Activated T-helper 1 cell treated with anti-CD3 and anti-CD28 coated beads, Interleukin-12 subunit alpha, Interleukin-12 subunit beta, Interleukin-2, Interleukin-4 antibody, amounts not matched to agents 30 ng/mL and 10 ng/mL and 1 ng/mL, durations not matched to agents 14 hours and 24 hours and 36 hours (primary cell): ENCODE measurements at regions not wholly inside any gene's neighbourhood (a gene's known extent, or its start where the extent isn't known, plus 50 kb on each side); places are given as distances from the start of the nearest gene placed in this dataset.

Experiments used
- DNase-seq: peaks from one replicate; pipeline ENCODE4 v3.0.0; 2021; ENCODE audit warnings: low spot score
- H3K27ac Mint-ChIP-seq: one replicate; pipeline ENCODE4 v1.8.0; 2021; ENCODE audit warnings: mild to moderate bottlenecking, mixed read lengths
- H3K27me3 Mint-ChIP-seq: one replicate; pipeline ENCODE4 v1.8.0; 2022; ENCODE audit warnings: mild to moderate bottlenecking, moderate library complexity, mixed read lengths; ENCODE audit not compliant: insufficient read depth
- H3K36me3 Mint-ChIP-seq: one replicate; pipeline ENCODE4 v1.8.0; 2021; ENCODE audit warnings: low read depth, mixed read lengths
- H3K4me1 Mint-ChIP-seq: one replicate; pipeline ENCODE4 v1.8.0; 2021; ENCODE audit warnings: low read depth, mixed read lengths
- H3K4me3 Mint-ChIP-seq: one replicate; pipeline ENCODE4 v1.8.0; 2021; ENCODE audit warnings: mild to moderate bottlenecking, moderate library complexity, mixed read lengths
- H3K9me3 Mint-ChIP-seq: one replicate; pipeline ENCODE4 v1.8.0; 2021; ENCODE audit warnings: mixed read lengths
- intact Hi-C: fragments of 100-400 bp; cut with micrococcal nuclease; formaldehyde crosslinking; loops from one replicate; pipeline ENCODE4 v1.15.1; 2024

- intact Hi-C loops: no loop called here
- H3K27me3 Mint-ChIP-seq: no peaks in the 10 kb centered on the region
- no peak for DNase-seq
- no peaks in the 10 kb centered on the region for H3K36me3 Mint-ChIP-seq
- H3K4me1 Mint-ChIP-seq: no peaks in the 10 kb centered on the region
- H3K4me3 Mint-ChIP-seq: no peak overlapping the region
- H3K27ac Mint-ChIP-seq: no peak overlapping the region
- no peaks in the 10 kb centered on the region for H3K9me3 Mint-ChIP-seq
These were observed 1191.9 kb upstream of the NUDT12 start for GRCh38 chr5:104754311-104754995.

- DNase-seq: no peak
- no peak overlapping the region for H3K4me3 Mint-ChIP-seq
- H3K36me3 Mint-ChIP-seq: no peaks in the 10 kb centered on the region
- intact Hi-C loops: no loop called here
- H3K4me1 Mint-ChIP-seq: no peaks in the 10 kb centered on the region
- no peaks in the 10 kb centered on the region for H3K27me3 Mint-ChIP-seq
- no peak overlapping the region for H3K27ac Mint-ChIP-seq
- no peaks in the 10 kb centered on the region for H3K9me3 Mint-ChIP-seq
These were observed 1189.4 kb upstream of the NUDT12 start for GRCh38 chr5:104751969-104752368.

GRCh38 chr5:104739905-104740304 lies 1177.3 kb upstream of the NUDT12 start:
- no peaks in the 10 kb centered on the region for H3K27me3 Mint-ChIP-seq
- DNase-seq: no peak
- no peaks in the 10 kb centered on the region for H3K36me3 Mint-ChIP-seq
- no peak overlapping the region for H3K4me3 Mint-ChIP-seq
- H3K4me1 Mint-ChIP-seq: no peaks in the 10 kb centered on the region
- intact Hi-C loops: no loop called here
- H3K9me3 Mint-ChIP-seq: peaks cover 9% of the 10 kb centered on the region
- no peak overlapping the region for H3K27ac Mint-ChIP-seq

- H3K27me3 Mint-ChIP-seq: no peaks in the 10 kb centered on the region
- no peaks in the 10 kb centered on the region for H3K36me3 Mint-ChIP-seq
- intact Hi-C loops: no loop called here
- no peak overlapping the region for H3K4me3 Mint-ChIP-seq
- H3K9me3 Mint-ChIP-seq: peaks cover 9% of the 10 kb centered on the region
- DNase-seq: no peak
- no peaks in the 10 kb centered on the region for H3K4me1 Mint-ChIP-seq
- no peak overlapping the region for H3K27ac Mint-ChIP-seq
These were observed 1176.9 kb upstream of the NUDT12 start for GRCh38 chr5:104739503-104739902.

- no peak overlapping the region for H3K27ac Mint-ChIP-seq
- DNase-seq: no peak
- no peaks in the 10 kb centered on the region for H3K27me3 Mint-ChIP-seq
- H3K36me3 Mint-ChIP-seq: no peaks in the 10 kb centered on the region
- no peaks in the 10 kb centered on the region for H3K4me1 Mint-ChIP-seq
- H3K4me3 Mint-ChIP-seq: no peak overlapping the region
- H3K9me3 Mint-ChIP-seq: no peaks in the 10 kb centered on the region
- intact Hi-C loops: no loop called here
These were observed 1173.5 kb upstream of the NUDT12 start for GRCh38 chr5:104736073-104736472.

GRCh38 chr5:104734046-104734445 lies 1171.5 kb upstream of the NUDT12 start:
- no peaks in the 10 kb centered on the region for H3K4me1 Mint-ChIP-seq
- no peaks in the 10 kb centered on the region for H3K36me3 Mint-ChIP-seq
- H3K4me3 Mint-ChIP-seq: no peak overlapping the region
- intact Hi-C loops: no loop called here
- DNase-seq: no peak
- H3K27ac Mint-ChIP-seq: no peak overlapping the region
- no peaks in the 10 kb centered on the region for H3K27me3 Mint-ChIP-seq
- no peaks in the 10 kb centered on the region for H3K9me3 Mint-ChIP-seq

GRCh38 chr5:104733063-104733669 lies 1170.6 kb upstream of the NUDT12 start:
- no peak for DNase-seq
- H3K9me3 Mint-ChIP-seq: no peaks in the 10 kb centered on the region
- no peaks in the 10 kb centered on the region for H3K36me3 Mint-ChIP-seq
- intact Hi-C loops: no loop called here
- H3K27me3 Mint-ChIP-seq: no peaks in the 10 kb centered on the region
- no peak overlapping the region for H3K4me3 Mint-ChIP-seq
- no peak overlapping the region for H3K27ac Mint-ChIP-seq
- no peaks in the 10 kb centered on the region for H3K4me1 Mint-ChIP-seq

GRCh38 chr5:104731331-104731730 lies 1168.7 kb upstream of the NUDT12 start:
- intact Hi-C loops: no loop called here
- H3K4me1 Mint-ChIP-seq: no peaks in the 10 kb centered on the region
- H3K36me3 Mint-ChIP-seq: no peaks in the 10 kb centered on the region
- DNase-seq: no peak
- H3K27ac Mint-ChIP-seq: no peak overlapping the region
- no peaks in the 10 kb centered on the region for H3K9me3 Mint-ChIP-seq
- no peaks in the 10 kb centered on the region for H3K27me3 Mint-ChIP-seq
- H3K4me3 Mint-ChIP-seq: no peak overlapping the region

- no peaks in the 10 kb centered on the region for H3K27me3 Mint-ChIP-seq
- intact Hi-C loops: no loop called here
- H3K4me1 Mint-ChIP-seq: no peaks in the 10 kb centered on the region
- no peak overlapping the region for H3K4me3 Mint-ChIP-seq
- H3K36me3 Mint-ChIP-seq: no peaks in the 10 kb centered on the region
- H3K9me3 Mint-ChIP-seq: peaks cover 17% of the 10 kb centered on the region
- no peak for DNase-seq
- no peak overlapping the region for H3K27ac Mint-ChIP-seq
These were observed 1145.4 kb upstream of the NUDT12 start for GRCh38 chr5:104708027-104708426.

GRCh38 chr5:104706600-104706999 lies 1144.0 kb upstream of the NUDT12 start:
- Mint-ChIP-seq H3K36me3 (no peaks in the 10 kb centered on the region), H3K4me1 (no peaks in the 10 kb centered on the region), H3K9me3 (peaks cover 7% of the 10 kb centered on the region), H3K4me3 (no peak overlapping the region), H3K27ac (no peak overlapping the region), H3K27me3 (no peaks in the 10 kb centered on the region)
- intact Hi-C loops: no loop called here
- no peak for DNase-seq

- DNase-seq: no peak
- no peak overlapping the region for H3K27ac Mint-ChIP-seq
- H3K9me3 Mint-ChIP-seq: peaks cover 8% of the 10 kb centered on the region
- H3K36me3 Mint-ChIP-seq: no peaks in the 10 kb centered on the region
- H3K4me1 Mint-ChIP-seq: no peaks in the 10 kb centered on the region
- H3K4me3 Mint-ChIP-seq: no peak overlapping the region
- intact Hi-C loops: no loop called here
- H3K27me3 Mint-ChIP-seq: no peaks in the 10 kb centered on the region
These were observed 1139.6 kb upstream of the NUDT12 start for GRCh38 chr5:104702212-104702611.

- no peak for DNase-seq
- Mint-ChIP-seq H3K4me3 (no peak overlapping the region), H3K27me3 (no peaks in the 10 kb centered on the region), H3K27ac (no peak overlapping the region), H3K36me3 (no peaks in the 10 kb centered on the region), H3K4me1 (no peaks in the 10 kb centered on the region), H3K9me3 (peaks cover 8% of the 10 kb centered on the region)
- intact Hi-C loops: no loop called here
These were observed 1136.8 kb upstream of the NUDT12 start for GRCh38 chr5:104699438-104699837.

- Mint-ChIP-seq H3K4me3 (no peak overlapping the region), H3K36me3 (no peaks in the 10 kb centered on the region), H3K9me3 (peaks cover 5% of the 10 kb centered on the region), H3K4me1 (no peaks in the 10 kb centered on the region), H3K27me3 (no peaks in the 10 kb centered on the region), H3K27ac (no peak overlapping the region)
- intact Hi-C loops: no loop called here
- DNase-seq: no peak
These were observed 1098.7 kb upstream of the NUDT12 start for GRCh38 chr5:104661256-104661655.

GRCh38 chr5:104659497-104659896 lies 1096.9 kb upstream of the NUDT12 start:
- Mint-ChIP-seq H3K9me3 (peaks cover 10% of the 10 kb centered on the region), H3K4me3 (no peak overlapping the region), H3K4me1 (no peaks in the 10 kb centered on the region), H3K36me3 (no peaks in the 10 kb centered on the region), H3K27ac (no peak overlapping the region), H3K27me3 (no peaks in the 10 kb centered on the region)
- intact Hi-C loops: no loop called here
- DNase-seq: no peak
